Activated T-helper 17 cell treated with anti-CD3 and anti-CD28 coated beads, Interleukin-2, amount 50 U/mL, for 72 hours (primary cell): ENCODE measurements at regions not wholly inside any gene's neighbourhood (a gene's known extent, or its start where the extent isn't known, plus 50 kb on each side); places are given as distances from the start of the nearest gene placed in this dataset.
"Not testable (repeated sequence)": the region's sequence is repeated elsewhere in the genome, so short reads cannot be mapped to it uniquely, and the experiment has no call there.

Source experiments
- ATAC-seq: fragments of 150-1000 bp; cut with Tn5 transposase; replicated peaks from 2 replicates; pipeline ENCODE4 v1.10.0; 2021; ENCODE audit warnings: mild to moderate bottlenecking, moderate library complexity
- H3K27ac Mint-ChIP-seq: one replicate; pipeline ENCODE4 v1.8.0; 2022; ENCODE audit warnings: mixed read lengths
- H3K27me3 Mint-ChIP-seq: one replicate; pipeline ENCODE4 v1.8.0; 2022; ENCODE audit warnings: mixed read lengths
- H3K36me3 Mint-ChIP-seq: one replicate; pipeline ENCODE4 v1.8.0; 2022; ENCODE audit warnings: low read depth, mild to moderate bottlenecking, mixed read lengths
- H3K4me1 Mint-ChIP-seq: one replicate; pipeline ENCODE4 v1.8.0; 2022; ENCODE audit warnings: mixed read lengths
- H3K4me3 Mint-ChIP-seq: one replicate; pipeline ENCODE4 v1.8.0; 2022; ENCODE audit warnings: mild to moderate bottlenecking, mixed read lengths
- H3K9me3 Mint-ChIP-seq: one replicate; pipeline ENCODE4 v1.8.0; 2022; ENCODE audit warnings: mixed read lengths

DNA sequence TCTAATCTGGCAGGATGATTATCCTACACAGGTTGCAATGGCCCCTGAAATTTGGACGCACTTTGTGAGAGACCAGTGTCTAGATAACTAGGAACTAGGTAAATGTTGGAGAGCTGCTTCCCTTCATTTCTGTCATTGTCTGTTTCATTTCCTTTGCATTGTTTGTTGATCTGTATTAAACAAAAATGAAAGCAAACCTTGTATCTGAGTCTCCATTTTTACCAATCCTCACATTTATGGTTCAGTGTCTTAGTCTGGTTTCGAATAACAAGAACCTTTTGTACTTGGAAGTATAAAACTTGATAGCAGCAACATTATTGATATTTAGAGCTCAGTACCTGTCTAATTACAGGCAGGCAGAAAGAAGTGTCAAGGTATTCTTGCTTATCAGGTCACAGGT, 105.5 kb downstream of the MRPS30 start:
- H3K4me3 Mint-ChIP-seq: no peak overlapping the region

DNA sequence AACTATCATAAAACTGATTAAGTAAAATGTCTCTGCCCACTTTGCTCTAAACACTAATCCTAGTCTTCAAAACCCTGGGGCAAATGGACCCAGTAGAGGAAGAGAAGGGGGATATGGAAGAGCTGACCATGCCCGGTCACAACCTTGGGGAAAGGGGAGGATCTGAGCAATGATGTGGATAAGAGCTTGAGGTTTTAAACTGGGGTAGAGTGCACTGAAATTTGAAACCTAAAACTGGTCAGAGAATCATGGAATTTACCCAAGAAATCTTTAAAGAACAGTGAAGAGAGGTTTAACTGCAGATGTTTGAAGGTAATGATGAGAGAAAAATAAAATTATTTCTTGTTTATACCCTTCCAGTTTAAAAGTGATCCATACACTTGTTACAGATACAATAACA, 110.8 kb downstream of the MRPS30 start:
- H3K36me3 Mint-ChIP-seq: no peaks in the 10 kb centered on the region
- no peaks in the 10 kb centered on the region for H3K4me1 Mint-ChIP-seq
- H3K4me3 Mint-ChIP-seq: no peak overlapping the region
- no peak for ATAC-seq
- peaks cover 4% of the 10 kb centered on the region for H3K9me3 Mint-ChIP-seq
- no peaks in the 10 kb centered on the region for H3K27me3 Mint-ChIP-seq
- H3K27ac Mint-ChIP-seq: no peak overlapping the region

More for the DNA sequence above, 105.5 kb downstream of the MRPS30 start:
- ATAC-seq: no peak
- Mint-ChIP-seq H3K9me3 (no peaks in the 10 kb centered on the region), H3K27me3 (no peaks in the 10 kb centered on the region), H3K4me1 (no peaks in the 10 kb centered on the region), H3K27ac (no peak overlapping the region), H3K36me3 (no peaks in the 10 kb centered on the region)

DNA sequence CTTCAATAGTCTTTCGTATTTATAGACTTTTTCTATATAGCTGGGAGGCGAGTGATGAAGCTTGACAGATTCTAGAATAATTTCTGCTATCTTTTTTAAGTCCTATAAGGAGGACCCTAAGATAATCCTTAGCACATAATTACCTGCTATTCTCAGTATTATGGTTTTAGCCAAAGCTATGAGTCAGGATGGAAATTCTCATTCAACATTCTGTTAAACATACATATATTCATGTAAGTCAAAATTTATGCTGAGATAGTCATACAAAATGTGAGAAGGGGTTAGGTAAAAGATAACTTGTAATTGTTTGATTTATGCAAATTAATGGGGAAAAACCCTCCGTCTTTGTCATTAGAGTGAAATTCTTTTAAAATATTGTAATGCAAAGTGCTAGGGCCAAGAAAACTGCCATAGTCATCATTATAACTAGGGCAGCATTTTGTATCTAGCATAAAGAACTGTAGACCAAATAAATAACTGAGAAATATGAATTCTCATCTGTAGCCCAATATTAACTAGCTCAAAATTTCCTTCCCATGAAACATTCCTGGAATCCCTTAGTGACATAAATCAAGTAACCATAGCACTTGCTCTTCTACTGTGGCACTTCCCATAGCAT, 118.5 kb downstream of the MRPS30 start:
- H3K9me3 Mint-ChIP-seq: no peaks in the 10 kb centered on the region
- no peak overlapping the region for H3K4me3 Mint-ChIP-seq
- no peak overlapping the region for H3K27ac Mint-ChIP-seq
- no peaks in the 10 kb centered on the region for H3K36me3 Mint-ChIP-seq
- no peak for ATAC-seq
- H3K27me3 Mint-ChIP-seq: no peaks in the 10 kb centered on the region
- H3K4me1 Mint-ChIP-seq: no peaks in the 10 kb centered on the region

DNA sequence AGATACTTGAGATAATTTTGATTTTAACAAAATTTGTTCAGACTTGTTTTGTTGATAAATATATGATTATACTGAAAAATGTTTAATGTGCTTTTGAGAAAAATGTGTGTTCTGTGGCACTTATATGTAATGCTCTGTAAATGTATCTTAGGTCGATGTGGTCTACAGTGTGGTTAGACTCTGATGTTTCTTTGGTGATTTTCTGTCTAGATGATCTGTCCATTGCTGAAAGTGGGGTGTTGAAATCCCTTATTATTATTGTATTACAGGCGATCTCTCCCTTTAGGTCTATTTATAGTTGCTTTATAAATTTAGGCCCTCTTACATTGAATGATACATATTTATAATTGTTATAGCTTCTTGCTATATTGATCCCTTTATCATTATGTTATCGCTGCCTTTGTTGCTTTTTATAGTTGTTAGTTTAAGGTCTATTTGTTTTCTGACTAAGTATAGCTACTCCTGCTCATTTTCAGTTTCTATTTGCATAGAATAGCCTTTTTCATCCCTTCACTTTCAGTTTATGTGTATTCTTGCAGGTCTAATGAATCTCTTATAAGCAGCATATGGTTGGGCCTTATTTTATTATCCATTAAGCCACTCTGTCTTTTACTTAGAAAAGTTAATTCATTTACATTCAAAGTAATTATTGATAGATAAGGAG, 124.3 kb downstream of the MRPS30 start:
- Mint-ChIP-seq H3K4me3 (no peak overlapping the region), H3K9me3 (no peaks in the 10 kb centered on the region), H3K4me1 (no peaks in the 10 kb centered on the region), H3K27ac (no peak overlapping the region), H3K36me3 (no peaks in the 10 kb centered on the region), H3K27me3 (no peaks in the 10 kb centered on the region)
- no peak for ATAC-seq

DNA sequence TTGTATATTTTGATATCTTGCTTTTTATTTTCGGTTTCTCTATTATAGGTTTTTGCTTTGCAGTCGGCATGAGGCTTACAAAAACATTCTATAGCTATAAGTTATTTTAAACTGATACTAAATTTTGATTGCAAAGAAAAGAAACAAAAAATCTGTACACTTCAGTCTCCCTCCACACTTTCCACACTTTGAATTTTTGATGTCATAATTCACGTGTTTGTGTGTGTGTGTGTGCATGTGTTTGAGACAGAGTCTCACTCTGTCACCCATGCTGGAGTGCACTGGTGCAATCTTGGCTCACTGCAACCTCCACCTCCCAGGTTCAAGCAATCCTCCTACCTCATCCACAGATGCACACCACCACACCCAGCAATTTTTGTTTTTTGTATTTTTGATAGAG, 124.9 kb downstream of the MRPS30 start:
- no peak overlapping the region for H3K27ac Mint-ChIP-seq
- no peaks in the 10 kb centered on the region for H3K27me3 Mint-ChIP-seq
- no peaks in the 10 kb centered on the region for H3K4me1 Mint-ChIP-seq
- no peaks in the 10 kb centered on the region for H3K9me3 Mint-ChIP-seq
- ATAC-seq: no peak
- no peak overlapping the region for H3K4me3 Mint-ChIP-seq
- H3K36me3 Mint-ChIP-seq: no peaks in the 10 kb centered on the region

DNA sequence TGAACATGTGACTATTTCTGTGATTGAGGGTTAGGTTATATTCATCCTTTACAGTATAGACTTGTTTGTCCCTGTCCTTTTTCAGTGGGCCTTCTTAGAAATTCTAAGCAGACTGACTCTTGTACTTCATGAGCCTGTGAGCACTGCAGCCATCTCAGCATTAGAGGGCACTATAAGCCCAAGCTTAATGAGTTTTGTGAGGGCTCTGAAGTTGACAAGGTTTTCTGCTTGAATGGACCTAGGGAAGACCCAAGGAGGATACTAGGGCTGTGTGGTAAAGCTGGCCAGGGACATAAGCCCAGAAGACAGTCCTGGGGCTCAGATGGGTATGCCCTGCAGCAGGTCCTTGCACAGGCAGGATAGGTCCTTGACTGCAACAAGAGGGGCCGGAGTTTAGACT, 126.5 kb downstream of the MRPS30 start:
- no peak overlapping the region for H3K4me3 Mint-ChIP-seq
- H3K9me3 Mint-ChIP-seq: peaks cover 5% of the 10 kb centered on the region
- no peak for ATAC-seq
- no peaks in the 10 kb centered on the region for H3K4me1 Mint-ChIP-seq
- no peaks in the 10 kb centered on the region for H3K36me3 Mint-ChIP-seq
- no peak overlapping the region for H3K27ac Mint-ChIP-seq
- H3K27me3 Mint-ChIP-seq: no peaks in the 10 kb centered on the region

DNA sequence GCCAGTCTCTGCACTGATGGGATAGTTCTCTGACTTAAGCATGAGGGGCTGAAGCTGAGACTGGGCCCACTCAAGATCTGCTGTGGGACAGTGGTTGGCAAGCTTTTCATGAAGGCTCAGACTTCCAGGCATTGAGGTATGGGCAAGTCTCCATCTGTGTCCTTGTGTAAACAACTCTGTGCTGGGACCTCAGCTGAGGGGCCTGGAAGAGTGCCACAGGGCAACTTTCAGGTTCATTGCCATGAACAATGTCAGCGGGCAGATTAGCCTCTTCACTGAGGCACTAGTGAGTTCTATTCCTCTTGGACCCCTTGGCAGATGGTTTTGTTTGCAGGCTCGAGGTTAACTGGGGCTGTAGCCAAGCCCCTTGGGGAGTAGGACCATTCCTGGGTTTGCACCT, 127.1 kb downstream of the MRPS30 start:
- no peaks in the 10 kb centered on the region for H3K4me1 Mint-ChIP-seq
- H3K4me3 Mint-ChIP-seq: no peak overlapping the region
- peaks cover 5% of the 10 kb centered on the region for H3K9me3 Mint-ChIP-seq
- ATAC-seq: no peak
- H3K27me3 Mint-ChIP-seq: no peaks in the 10 kb centered on the region
- H3K36me3 Mint-ChIP-seq: no peaks in the 10 kb centered on the region
- no peak overlapping the region for H3K27ac Mint-ChIP-seq

DNA sequence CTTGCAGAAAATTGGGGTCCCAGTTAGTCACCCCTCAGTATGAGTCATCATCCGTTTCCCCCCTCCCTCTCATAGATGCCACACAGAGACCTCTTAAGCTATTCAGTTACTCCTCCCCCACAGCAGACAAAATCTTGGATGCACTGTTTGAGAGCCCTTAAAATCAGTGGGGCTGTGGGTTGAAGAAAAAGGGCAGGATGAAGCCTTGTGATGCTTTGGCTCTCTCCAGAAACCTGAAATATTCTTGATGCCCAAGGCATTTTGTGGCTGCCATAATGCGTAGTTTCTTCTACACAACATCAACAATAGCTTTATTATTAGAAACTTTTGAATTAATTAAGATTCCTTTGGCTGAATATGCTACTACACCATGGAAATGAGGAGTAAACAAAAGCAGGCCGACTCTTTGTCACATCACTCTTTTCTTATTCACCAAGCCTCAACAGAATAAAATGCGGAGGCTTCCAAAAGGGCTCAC, 133.8 kb downstream of the MRPS30 start:
- Mint-ChIP-seq H3K27ac (no peak overlapping the region), H3K4me1 (no peaks in the 10 kb centered on the region), H3K9me3 (peaks cover 5% of the 10 kb centered on the region), H3K27me3 (no peaks in the 10 kb centered on the region), H3K4me3 (no peak overlapping the region), H3K36me3 (no peaks in the 10 kb centered on the region)
- ATAC-seq: no peak

DNA sequence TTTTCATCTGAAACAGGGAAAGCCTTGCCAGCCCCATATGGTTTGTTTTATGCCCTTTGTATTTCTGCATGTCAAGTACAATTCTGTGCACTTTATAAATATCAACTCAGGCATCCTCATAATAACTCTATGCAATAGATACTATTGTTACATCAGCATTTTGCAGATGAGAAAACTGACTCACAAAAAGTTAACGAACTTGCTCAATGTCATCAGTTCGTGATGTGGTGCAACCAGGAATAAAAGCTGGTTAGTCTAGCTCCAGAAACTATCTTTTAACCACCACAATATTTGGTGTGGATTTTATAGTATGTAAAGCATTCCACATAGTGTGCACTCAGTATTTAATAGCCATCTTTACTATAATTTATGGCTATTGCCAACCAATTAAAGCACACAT, 134.9 kb downstream of the MRPS30 start:
- Mint-ChIP-seq H3K27ac (no peak overlapping the region), H3K36me3 (no peaks in the 10 kb centered on the region), H3K27me3 (no peaks in the 10 kb centered on the region), H3K4me3 (no peak overlapping the region), H3K9me3 (peaks cover 5% of the 10 kb centered on the region), H3K4me1 (no peaks in the 10 kb centered on the region)
- no peak for ATAC-seq

DNA sequence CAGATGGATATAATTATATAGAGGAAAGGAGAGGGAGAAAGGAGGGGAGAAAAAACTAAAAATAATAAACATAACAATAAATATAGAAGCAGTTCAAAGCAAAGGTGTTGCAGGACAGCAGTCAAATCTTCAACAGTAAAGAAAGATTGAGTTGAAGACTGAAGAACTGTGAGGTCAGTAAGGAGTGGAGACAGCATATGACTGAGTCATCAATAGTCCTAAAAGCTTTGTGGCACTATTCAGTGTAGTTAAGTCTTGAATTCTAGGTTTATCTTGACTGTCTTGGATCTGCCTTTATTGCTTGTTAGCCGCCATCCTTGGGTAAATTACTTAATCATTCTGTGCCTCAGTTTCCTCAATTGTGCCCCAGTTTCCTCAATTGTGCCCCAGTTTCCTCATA, 137.0 kb downstream of the MRPS30 start:
- no peaks in the 10 kb centered on the region for H3K27me3 Mint-ChIP-seq
- no peak for ATAC-seq
- no peak overlapping the region for H3K4me3 Mint-ChIP-seq
- no peak overlapping the region for H3K27ac Mint-ChIP-seq
- no peaks in the 10 kb centered on the region for H3K4me1 Mint-ChIP-seq
- H3K36me3 Mint-ChIP-seq: no peaks in the 10 kb centered on the region
- H3K9me3 Mint-ChIP-seq: no peaks in the 10 kb centered on the region

DNA sequence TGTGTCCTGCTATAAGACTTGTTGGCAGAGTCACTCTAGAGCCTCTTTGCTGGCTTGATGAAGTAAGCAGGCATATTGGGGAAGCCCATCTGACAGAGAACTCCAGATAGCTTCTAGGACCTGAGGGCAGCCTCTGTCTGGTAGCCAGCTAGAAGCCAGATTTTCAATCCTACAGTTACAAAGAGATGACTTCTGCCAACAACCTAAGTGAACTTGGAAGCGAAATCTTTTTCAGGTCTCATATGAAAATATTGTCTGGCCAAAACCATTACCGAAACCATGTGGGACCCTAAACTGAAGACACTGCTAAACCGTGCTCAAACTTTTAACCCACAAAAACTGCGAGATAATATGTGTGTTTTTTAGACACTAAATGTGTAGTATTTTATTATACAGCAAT, 140.9 kb downstream of the MRPS30 start:
- Mint-ChIP-seq H3K4me3 (no peak overlapping the region), H3K4me1 (no peaks in the 10 kb centered on the region), H3K9me3 (no peaks in the 10 kb centered on the region), H3K36me3 (no peaks in the 10 kb centered on the region), H3K27ac (no peak overlapping the region), H3K27me3 (no peaks in the 10 kb centered on the region)
- no peak for ATAC-seq

DNA sequence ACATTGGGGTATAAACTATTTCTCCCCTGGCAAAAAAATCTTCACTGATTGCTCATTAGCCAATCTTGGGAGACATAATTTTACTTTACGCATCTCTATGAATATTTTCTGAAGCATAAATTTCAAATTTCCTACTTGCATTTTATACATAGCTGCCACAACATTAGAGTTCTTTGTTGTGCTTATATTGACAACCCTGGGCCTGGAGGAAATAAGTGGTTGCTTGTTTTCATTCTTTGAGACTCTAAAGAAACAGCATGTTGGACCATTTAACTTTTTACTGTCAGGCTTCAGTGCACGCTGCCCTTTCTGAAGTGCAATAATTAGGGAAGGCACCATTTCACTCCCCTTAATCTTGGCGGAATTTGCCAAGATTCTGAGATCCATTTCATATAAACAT, 142.6 kb downstream of the MRPS30 start:
- Mint-ChIP-seq H3K27ac (no peak overlapping the region), H3K36me3 (no peaks in the 10 kb centered on the region), H3K27me3 (no peaks in the 10 kb centered on the region), H3K9me3 (peaks cover 3% of the 10 kb centered on the region), H3K4me1 (no peaks in the 10 kb centered on the region), H3K4me3 (no peak overlapping the region)
- ATAC-seq: no peak

DNA sequence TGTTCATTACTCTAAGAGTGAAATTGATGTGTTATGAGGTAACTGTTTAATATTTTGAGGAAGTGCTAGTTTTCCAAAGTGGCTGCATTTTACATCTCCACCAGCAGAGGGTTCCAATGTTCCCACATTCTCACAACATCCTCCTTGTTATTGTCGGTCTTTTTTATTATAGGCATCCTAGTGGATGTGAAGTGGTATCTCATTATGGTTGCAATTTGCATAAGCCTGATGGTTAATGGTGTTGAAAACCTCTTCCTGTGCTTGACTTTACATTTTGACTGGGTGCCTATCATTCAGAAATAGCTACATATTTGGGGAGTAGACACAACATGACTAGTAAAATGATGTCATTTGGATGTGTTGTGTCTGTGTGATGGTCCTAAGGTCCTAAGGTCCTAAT, 143.6 kb downstream of the MRPS30 start:
- H3K4me1 Mint-ChIP-seq: no peaks in the 10 kb centered on the region
- H3K9me3 Mint-ChIP-seq: peaks cover 3% of the 10 kb centered on the region
- no peak for ATAC-seq
- no peaks in the 10 kb centered on the region for H3K27me3 Mint-ChIP-seq
- no peak overlapping the region for H3K4me3 Mint-ChIP-seq
- H3K27ac Mint-ChIP-seq: no peak overlapping the region
- H3K36me3 Mint-ChIP-seq: no peaks in the 10 kb centered on the region

DNA sequence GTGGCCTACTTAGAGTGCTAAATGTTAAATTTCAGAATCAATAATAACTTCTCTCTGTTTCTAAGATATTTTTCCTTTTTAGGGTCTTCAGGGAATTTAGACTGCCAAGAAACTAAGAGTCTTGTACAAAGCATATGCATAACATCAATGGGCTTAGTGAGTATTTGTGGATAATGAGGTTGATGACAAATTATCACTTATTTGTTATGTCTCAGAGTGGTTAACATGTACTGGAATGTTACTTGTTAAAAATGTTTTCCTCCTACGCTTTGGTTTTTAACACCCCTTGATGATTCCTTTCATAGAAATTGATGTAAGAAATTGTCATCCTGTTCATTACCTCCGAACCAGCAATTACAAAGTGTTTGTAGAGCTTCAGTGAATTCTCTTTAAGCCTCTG, 144.3 kb downstream of the MRPS30 start:
- Mint-ChIP-seq H3K9me3 (peaks cover 3% of the 10 kb centered on the region), H3K36me3 (no peaks in the 10 kb centered on the region), H3K27ac (no peak overlapping the region), H3K4me1 (no peaks in the 10 kb centered on the region), H3K4me3 (no peak overlapping the region), H3K27me3 (no peaks in the 10 kb centered on the region)
- ATAC-seq: no peak

DNA sequence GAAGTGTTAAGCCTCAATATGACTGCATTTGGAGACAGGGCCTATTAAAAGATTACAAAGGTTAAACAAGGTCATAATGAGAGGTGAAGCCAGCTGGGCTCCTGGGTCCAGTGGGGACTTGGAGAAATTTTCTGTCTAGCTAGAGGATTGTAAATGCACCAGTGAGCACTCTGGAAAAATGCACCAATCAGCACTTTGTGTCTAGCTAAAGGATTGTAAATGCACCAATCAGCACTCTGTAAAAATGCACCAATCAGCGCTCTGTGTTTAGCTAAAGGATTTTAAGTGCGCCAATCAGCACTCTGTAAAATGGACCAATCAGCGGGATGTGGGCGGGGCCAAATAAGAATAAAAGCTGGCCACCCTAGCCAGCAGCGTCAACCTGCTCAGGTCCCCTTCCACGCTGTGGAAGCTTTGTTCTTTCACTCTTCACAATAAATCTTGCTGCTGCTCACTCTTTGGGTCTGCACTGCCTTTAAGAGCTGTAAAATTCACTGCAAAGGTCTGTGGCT, 150.3 kb downstream of the MRPS30 start:
- not testable (repeated sequence) for H3K27me3 Mint-ChIP-seq, H3K4me3 Mint-ChIP-seq, H3K36me3 Mint-ChIP-seq, H3K27ac Mint-ChIP-seq, H3K9me3 Mint-ChIP-seq, H3K4me1 Mint-ChIP-seq, ATAC-seq
